Stomach smooth muscle (tissue), 2 donors: ENCODE measurements at regions not wholly inside any gene's neighbourhood (a gene's known extent, or its start where the extent isn't known, plus 50 kb on each side); places are given as distances from the start of the nearest gene placed in this dataset.

Experiments used
- H3K27ac ChIP-seq: one replicate; pipeline ENCODE4 v1.7.0; 2013; ENCODE audit warnings: mild to moderate bottlenecking, low read length, inconsistent platforms
- H3K27me3 ChIP-seq, 2 donors: one replicate each; pipeline ENCODE4 v1.7.0; 2013; ENCODE audit warnings: low read length in 2 of 2; ENCODE audit not compliant: insufficient read depth in 2 of 2, control insufficient read depth in 1 of 2
- H3K36me3 ChIP-seq, 2 donors: one replicate each; pipeline ENCODE4 v1.7.0; 2013; ENCODE audit warnings: low read length in 2 of 2; ENCODE audit not compliant: control insufficient read depth in 2 of 2, insufficient read depth in 2 of 2
- H3K4me1 ChIP-seq: one replicate; pipeline ENCODE4 v1.7.0; 2013; ENCODE audit warnings: low read length; ENCODE audit not compliant: control insufficient read depth, insufficient read depth
- H3K4me3 ChIP-seq, 2 donors: one replicate each; pipeline ENCODE4 v1.7.0; 2013; ENCODE audit warnings: low read length in 2 of 2
- H3K9ac ChIP-seq, 2 donors: one replicate each; pipeline ENCODE4 v1.7.0; 2013; ENCODE audit warnings: low read length in 2 of 2, mild to moderate bottlenecking in 1 of 2
- H3K9me3 ChIP-seq, 2 donors: one replicate each; pipeline ENCODE4 v1.7.0; 2013; ENCODE audit warnings: low read length in 2 of 2; ENCODE audit not compliant: control insufficient read depth in 2 of 2
- donor health status: healthy.
- donor health status: Pancreatic carcinoma.

- H3K9me3 ChIP-seq = no peaks in the 10 kb centered on the region
- H3K36me3 ChIP-seq = no peaks in the 10 kb centered on the region
- H3K4me1 ChIP-seq = peaks cover 10% of the 10 kb centered on the region
- H3K27me3 ChIP-seq = no peaks in the 10 kb centered on the region
- H3K9ac ChIP-seq = no peak overlapping the region
- peak overlapping the region; percentile 70 for H3K27ac ChIP-seq
- H3K4me3 ChIP-seq = no peak overlapping the region
These were observed 99.4 kb upstream of the PKDCC start for GRCh38 chr2:41948397-41948763.

GRCh38 chr2:41949091-41949882, 98.5 kb upstream of the PKDCC start:
- no peak overlapping the region for H3K4me3 ChIP-seq
- no peaks in the 10 kb centered on the region for H3K9me3 ChIP-seq
- peaks cover 10% of the 10 kb centered on the region for H3K4me1 ChIP-seq
- H3K27ac ChIP-seq = no peak overlapping the region
- H3K27me3 ChIP-seq = no peaks in the 10 kb centered on the region
- H3K9ac ChIP-seq = no peak overlapping the region
- no peaks in the 10 kb centered on the region for H3K36me3 ChIP-seq

GRCh38 chr2:41949883-41950665, 97.7 kb upstream of the PKDCC start:
- H3K4me3 ChIP-seq = no peak overlapping the region
- H3K4me1 ChIP-seq = peaks cover 15% of the 10 kb centered on the region
- H3K36me3 ChIP-seq = no peaks in the 10 kb centered on the region
- no peak overlapping the region for H3K27ac ChIP-seq
- no peaks in the 10 kb centered on the region for H3K27me3 ChIP-seq
- no peak overlapping the region for H3K9ac ChIP-seq
- H3K9me3 ChIP-seq = no peaks in the 10 kb centered on the region

DNA sequence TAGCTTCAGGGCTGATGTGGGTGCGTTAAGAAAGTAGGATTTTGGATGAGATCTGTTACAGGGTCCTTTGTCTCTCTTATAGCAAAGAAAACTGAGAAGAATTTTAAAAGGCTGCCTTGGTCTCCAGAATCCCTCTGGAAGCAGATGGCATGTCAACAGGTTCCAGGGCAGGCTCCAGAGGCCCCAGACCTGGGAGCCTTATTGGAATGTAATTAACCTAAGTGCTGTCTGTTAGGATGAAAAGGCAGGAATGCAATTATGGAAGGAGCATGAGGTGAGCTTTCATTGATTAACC, 97.2 kb upstream of the PKDCC start:
- Histone ChIP-seq H3K4me1 (peaks cover 17% of the 10 kb centered on the region), H3K27me3 (no peaks in the 10 kb centered on the region), H3K9me3 (no peaks in the 10 kb centered on the region), H3K36me3 (no peaks in the 10 kb centered on the region), H3K4me3 (no peak overlapping the region), H3K9ac (no peak overlapping the region), H3K27ac (no peak overlapping the region)

- Histone ChIP-seq H3K9me3 (no peaks in the 10 kb centered on the region), H3K27me3 (no peaks in the 10 kb centered on the region), H3K27ac (no peak overlapping the region), H3K4me1 (peaks cover 7% of the 10 kb centered on the region), H3K4me3 (no peak overlapping the region), H3K36me3 (no peaks in the 10 kb centered on the region), H3K9ac (no peak overlapping the region)
These were observed 93.2 kb upstream of the PKDCC start for GRCh38 chr2:41954304-41955291.

DNA sequence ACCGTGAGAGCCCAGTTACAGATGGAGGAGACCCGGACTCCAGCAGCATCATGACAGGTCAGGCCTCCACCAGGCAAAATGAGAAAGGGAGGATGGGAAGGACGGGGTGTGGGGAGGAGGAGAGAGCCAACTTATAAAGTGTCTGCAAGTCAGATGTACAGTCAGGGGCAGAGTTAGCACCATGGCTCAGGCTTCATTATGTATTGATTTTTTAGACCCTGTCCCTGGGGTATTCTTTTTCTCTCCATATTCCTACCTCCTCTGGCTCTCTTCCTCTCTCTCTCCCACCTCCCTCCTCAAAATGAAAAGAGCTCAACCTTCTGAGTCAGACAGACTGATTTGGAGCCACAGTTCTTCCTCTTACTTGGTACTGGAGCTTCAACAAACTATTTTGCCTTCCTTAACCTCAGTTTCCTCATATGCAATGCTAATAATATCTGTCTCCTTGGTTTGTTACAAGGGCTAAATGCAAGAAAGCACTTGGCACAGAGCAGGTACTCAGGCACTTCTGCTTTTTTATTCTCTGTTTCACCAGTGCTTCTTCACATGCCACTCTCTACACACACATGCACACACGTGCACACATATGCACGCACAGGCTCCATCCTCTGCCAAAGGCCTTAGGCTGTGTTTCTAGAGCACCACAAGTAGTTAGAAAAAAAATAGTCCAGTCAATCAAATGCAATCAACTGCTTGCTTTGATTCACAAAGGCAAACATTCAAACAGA, 92.3 kb upstream of the PKDCC start:
- Histone ChIP-seq H3K27ac (no peak overlapping the region), H3K36me3 (no peaks in the 10 kb centered on the region), H3K9me3 (no peaks in the 10 kb centered on the region)

GRCh38 chr2:41957431-41957830, 90.4 kb upstream of the PKDCC start:
- Histone ChIP-seq H3K9me3 (no peaks in the 10 kb centered on the region), H3K4me3 (no peak overlapping the region), H3K4me1 (peaks cover 7% of the 10 kb centered on the region), H3K27me3 (no peaks in the 10 kb centered on the region), H3K9ac (no peak overlapping the region), H3K36me3 (no peaks in the 10 kb centered on the region), H3K27ac (no peak overlapping the region)

More for the DNA sequence above, 92.3 kb upstream of the PKDCC start:
- no peak overlapping the region for H3K4me3 ChIP-seq
- no peak overlapping the region for H3K9ac ChIP-seq
- no peaks in the 10 kb centered on the region for H3K27me3 ChIP-seq
- H3K4me1 ChIP-seq = peaks cover 7% of the 10 kb centered on the region

GRCh38 chr2:41958251-41958650, 89.6 kb upstream of the PKDCC start:
- Histone ChIP-seq H3K9ac (no peak overlapping the region), H3K9me3 (no peaks in the 10 kb centered on the region), H3K27ac (no peak overlapping the region), H3K27me3 (no peaks in the 10 kb centered on the region), H3K4me3 (no peak overlapping the region), H3K36me3 (no peaks in the 10 kb centered on the region), H3K4me1 (peaks cover 7% of the 10 kb centered on the region)

DNA sequence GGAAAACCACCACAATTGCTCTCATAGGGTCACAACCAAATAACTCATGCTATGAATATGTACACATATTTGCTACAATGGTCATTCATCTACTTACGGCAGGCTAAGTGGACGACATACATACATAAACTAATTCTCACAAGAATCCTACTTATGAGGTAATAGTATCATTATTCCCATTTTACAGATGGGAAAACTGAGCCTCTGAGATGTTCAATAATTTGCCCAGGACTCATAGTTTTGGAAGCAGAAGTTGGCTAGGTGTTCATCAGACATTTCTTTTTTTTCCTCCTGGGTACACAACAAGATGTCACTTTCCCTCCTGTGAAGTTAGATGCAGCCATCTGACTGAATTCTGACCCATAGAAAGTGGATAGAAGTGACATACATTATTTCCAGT, 89.0 kb upstream of the PKDCC start:
- Histone ChIP-seq H3K4me3 (no peak overlapping the region), H3K27ac (no peak overlapping the region), H3K27me3 (no peaks in the 10 kb centered on the region), H3K9me3 (no peaks in the 10 kb centered on the region), H3K9ac (no peak overlapping the region), H3K4me1 (peaks cover 9% of the 10 kb centered on the region), H3K36me3 (no peaks in the 10 kb centered on the region)

DNA sequence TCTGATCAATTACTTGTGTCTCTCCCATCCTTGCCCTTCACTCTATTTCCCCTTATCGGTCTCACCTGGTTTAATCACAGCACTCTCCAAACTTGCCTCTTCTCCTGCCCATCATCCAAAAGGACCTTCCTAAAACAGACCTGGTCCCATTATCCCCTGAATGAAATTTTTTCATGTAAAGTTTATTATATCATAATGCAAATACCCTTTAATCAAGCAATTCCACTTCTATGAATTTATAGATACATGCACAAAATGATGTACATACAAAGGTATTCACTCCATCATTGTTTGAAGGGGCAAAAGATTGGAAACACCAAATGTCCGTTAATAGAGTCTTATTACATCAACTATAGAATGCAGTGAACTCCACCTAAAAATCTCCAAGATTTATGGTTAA, 88.1 kb upstream of the PKDCC start:
- Histone ChIP-seq H3K9me3 (no peaks in the 10 kb centered on the region), H3K4me1 (peaks cover 17% of the 10 kb centered on the region), H3K27me3 (no peaks in the 10 kb centered on the region), H3K27ac (no peak overlapping the region), H3K4me3 (no peak overlapping the region), H3K36me3 (no peaks in the 10 kb centered on the region), H3K9ac (no peak overlapping the region)
